IMR-90 (cell line): ENCODE measurements at regions not wholly inside any gene's neighbourhood (a gene's known extent, or its start where the extent isn't known, plus 50 kb on each side); places are given as distances from the start of the nearest gene placed in this dataset.

Experiments used
- ATAC-seq: fragments of 200-7000 bp; cut with Tn5 transposase; 2 replicates; pipeline ENCODE4 v1.9.1; 2020; ENCODE audit warnings: low read depth, mild to moderate bottlenecking, moderate library complexity
- BruUV-seq: library from RNA; stranded (reverse); fragments of 400-500 nt; replicated peaks from 2 replicates; lab custom pipeline; 2021; lab: Mats Ljungman, UMichigan
- CTCF ChIA-PET: fragments of 300-600 bp; formaldehyde crosslinking; extraction: SDS; loops from one replicate; lab custom pipeline; 2021; ENCODE audit warnings: antibody characterized with exemption; lab: Yijun Ruan, JAX
- POLR2A ChIA-PET: fragments of 300-600 bp; sonication (Branson Sonifier 250); formaldehyde crosslinking; loops from one replicate; lab custom pipeline; 2022; ENCODE audit warnings: antibody characterized with exemption; ENCODE audit not compliant: unreplicated experiment; lab: Charles Lee
- DNase-seq: peaks from one replicate; pipeline ENCODE4 v3.0.0; 2013
- H2AFZ ChIP-seq: replicated peaks from 2 replicates; pipeline ENCODE3; 2013; ENCODE audit warnings: low read length, mild to moderate bottlenecking; ENCODE audit not compliant: poor library complexity
- H2AK5ac ChIP-seq: 2 replicates; pipeline ENCODE4 v1.6.1; 2013; ENCODE audit warnings: low read depth, low read length, inconsistent platforms
- H2AK9ac ChIP-seq: replicated peaks from 2 replicates; pipeline ENCODE3; 2013; ENCODE audit warnings: mild to moderate bottlenecking, low read depth, low read length, moderate library complexity; ENCODE audit not compliant: poor library complexity
- H2BK120ac ChIP-seq: 2 replicates; pipeline ENCODE4 v1.6.1; 2013; ENCODE audit warnings: low read depth, low read length, inconsistent platforms
- H2BK15ac ChIP-seq: 3 replicates; pipeline ENCODE4 v1.6.1; 2013; ENCODE audit warnings: low read depth, low read length, inconsistent platforms
- H2BK20ac ChIP-seq: 2 replicates; pipeline ENCODE4 v1.6.1; 2013; ENCODE audit warnings: low read depth, mild to moderate bottlenecking, inconsistent platforms, low read length, moderate library complexity
- H2BK5ac ChIP-seq: 2 replicates; pipeline ENCODE4 v1.6.1; 2013; ENCODE audit warnings: mild to moderate bottlenecking, low read depth, low read length, inconsistent platforms; ENCODE audit not compliant: poor library complexity, severe bottlenecking
- H3K14ac ChIP-seq: replicated peaks from 2 replicates; pipeline ENCODE4 v1.6.1; 2013; ENCODE audit warnings: low read depth, low read length, inconsistent platforms
- H3K18ac ChIP-seq: 2 replicates; pipeline ENCODE4 v1.6.1; 2013; ENCODE audit warnings: low read depth, low read length, control low read depth
- H3K23ac ChIP-seq: 2 replicates; pipeline ENCODE4 v1.6.1; 2013; ENCODE audit warnings: low read depth, low read length, inconsistent platforms
- H3K27ac ChIP-seq: 2 replicates; pipeline ENCODE4 v1.5.1; 2013; ENCODE audit warnings: mild to moderate bottlenecking, control low read depth, low read length; ENCODE audit not compliant: insufficient read depth
- H3K27me3 ChIP-seq: 2 replicates; pipeline ENCODE4 v1.6.1; 2013; ENCODE audit warnings: low read length; ENCODE audit not compliant: control insufficient read depth, insufficient read depth
- H3K36me3 ChIP-seq: 2 replicates; pipeline ENCODE4 v1.6.1; 2013; ENCODE audit warnings: low read length, mixed read lengths; ENCODE audit not compliant: control insufficient read depth, insufficient read depth
- H3K4ac ChIP-seq: 2 replicates; pipeline ENCODE4 v1.6.1; 2013; ENCODE audit warnings: low read depth, low read length, inconsistent platforms
- H3K4me1 ChIP-seq: 2 replicates; pipeline ENCODE4 v1.6.1; 2013; ENCODE audit warnings: low read length, mixed read lengths; ENCODE audit not compliant: control insufficient read depth, insufficient read depth
- H3K4me2 ChIP-seq: 2 replicates; pipeline ENCODE4 v1.6.1; 2013; ENCODE audit warnings: low read depth, mild to moderate bottlenecking, control low read depth, low read length, moderate library complexity
- H3K4me3 ChIP-seq: 2 replicates; pipeline ENCODE4 v1.5.1; 2013; ENCODE audit warnings: low read depth, mild to moderate bottlenecking, control low read depth, low read length, moderate library complexity; ENCODE audit not compliant: insufficient read depth
- H3K56ac ChIP-seq: 2 replicates; pipeline ENCODE4 v1.6.1; 2013; ENCODE audit warnings: low read length, inconsistent platforms; ENCODE audit not compliant: insufficient read depth; ENCODE audit errors: extremely low read depth
- H3K79me1 ChIP-seq, 2 experiments: 2 replicates each; pipeline ENCODE4 v1.6.1; 2013; ENCODE audit warnings: low read length in 2 of 2, inconsistent platforms in 1 of 2, low read depth in 1 of 2
- H3K9ac ChIP-seq: 2 replicates; pipeline ENCODE4 v1.6.1; 2013; ENCODE audit warnings: low read depth, low read length, control low read depth
- H3K9me1 ChIP-seq: 2 replicates; pipeline ENCODE4 v1.6.1; 2013; ENCODE audit warnings: low read length, inconsistent platforms; ENCODE audit not compliant: insufficient read depth
- H3K9me3 ChIP-seq: 2 replicates; pipeline ENCODE4 v1.6.1; 2013; ENCODE audit warnings: low read length; ENCODE audit not compliant: control insufficient read depth, insufficient read depth
- H4K20me1 ChIP-seq: 2 replicates; pipeline ENCODE4 v1.6.1; 2013; ENCODE audit warnings: low read length, inconsistent platforms; ENCODE audit not compliant: insufficient read depth
- H4K5ac ChIP-seq: 2 replicates; pipeline ENCODE4 v1.6.1; 2013; ENCODE audit warnings: mild to moderate bottlenecking, low read depth, low read length, control low read depth
- H4K8ac ChIP-seq, 2 experiments: 2 replicates each; pipeline ENCODE4 v1.6.1; 2013; ENCODE audit warnings: low read depth in 2 of 2, low read length in 2 of 2, control low read depth in 1 of 2, inconsistent platforms in 1 of 2
- H4K91ac ChIP-seq: 2 replicates; pipeline ENCODE4 v1.6.1; 2013; ENCODE audit warnings: low read depth, low read length, inconsistent platforms; ENCODE audit not compliant: insufficient read depth
- BHLHE40 ChIP-seq: fragments of 150-350 bp; IDR thresholded peaks from 2 replicates; pipeline ENCODE4 v1.6.1; 2016; ENCODE audit warnings: mild to moderate bottlenecking, low read depth, low read length
- CHD1 ChIP-seq: IDR thresholded peaks from 2 replicates; pipeline ENCODE4 v1.6.1; 2012; ENCODE audit warnings: low read depth, low read length, improper control_type of control experiment
- NFE2L2 ChIP-seq: fragments of 150-350 bp; IDR thresholded peaks from 2 replicates; pipeline ENCODE4 v1.6.1; 2016; ENCODE audit warnings: low read depth, mild to moderate bottlenecking, low read length
- SMC3 ChIP-seq: fragments of 150-350 bp; IDR thresholded peaks from 2 replicates; pipeline ENCODE4 v1.6.1; 2016; ENCODE audit warnings: low read depth, mild to moderate bottlenecking, antibody characterized with exemption, low read length, moderate library complexity
- WGBS, 2 experiments: methylation state at CpG; one replicate each; pipeline versions ENCODE4 v1.1.5 to v1.1.7; 2013; ENCODE audit warnings: missing lambda C conversion rate in 2 of 2; ENCODE audit not compliant: insufficient read length in 1 of 2; ENCODE audit errors: extremely low coverage in 2 of 2; 5-methylcytosine and 5-hydroxymethylcytosine counted together
- dilution Hi-C: fragments of 300-500 bp; cut with HindIII; formaldehyde crosslinking; loops from one replicate; pipeline ENCODE4 v1.14.3; 2018; ENCODE audit warnings: low sequenced_read_pairs; ENCODE audit not compliant: unreplicated experiment
- in situ Hi-C: fragments of 300-500 bp; cut with MboI; formaldehyde crosslinking; loops from 3 replicates; pipeline ENCODE4 v1.14.3; 2019; ENCODE audit warnings: low sequenced_read_pairs, inconsistent platforms, mixed read lengths
- intact Hi-C: fragments of 100-400 bp; cut with micrococcal nuclease; formaldehyde crosslinking; loops from 2 replicates; pipeline ENCODE4 v1.10.0; 2022

DNA sequence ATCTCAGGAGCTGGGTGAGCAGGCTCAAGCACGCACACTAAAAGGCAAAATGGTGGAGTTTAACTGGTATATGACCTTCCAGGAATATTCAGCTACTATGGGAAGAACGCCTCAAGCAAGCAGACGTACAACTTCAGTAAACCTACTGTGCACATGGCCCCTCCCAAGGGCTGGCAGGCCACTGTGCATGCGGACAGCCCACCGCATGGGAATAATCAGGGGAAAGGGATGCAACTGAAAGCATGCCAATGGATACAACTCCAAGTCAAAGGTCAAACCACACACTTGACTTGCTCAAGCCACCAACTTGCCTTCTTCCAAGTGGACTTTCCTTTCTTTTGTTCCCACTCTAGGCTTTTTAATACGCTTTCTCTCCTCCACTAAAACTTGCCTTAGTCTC lies 121.6 kb upstream of the SNTG2 start:
- H3K27ac ChIP-seq, result no peak overlapping the region
- H3K79me1 ChIP-seq, result no peaks in the 10 kb centered on the region
- intact Hi-C loops (no loop called here), in situ Hi-C loops (no loop called here), dilution Hi-C loops (no loop called here)
- H3K4me3 ChIP-seq, result no peak overlapping the region
- CTCF ChIA-PET, result no interaction called here
- no peaks in the 10 kb centered on the region for H3K4me1 ChIP-seq
- H2AK5ac ChIP-seq, result no peak overlapping the region
- no peak overlapping the region for H4K5ac ChIP-seq
- no peak overlapping the region for H3K9ac ChIP-seq
- no peaks in the 10 kb centered on the region for H3K27me3 ChIP-seq
- no peak overlapping the region for H3K23ac ChIP-seq
- H3K36me3 ChIP-seq, result no peaks in the 10 kb centered on the region
- no peak overlapping the region for H2BK20ac ChIP-seq
- no peak overlapping the region for H4K91ac ChIP-seq
- H2AFZ ChIP-seq, result no peak overlapping the region
- no peak overlapping the region for H3K4ac ChIP-seq
- H2BK15ac ChIP-seq, result no peak overlapping the region
- BruUV-seq, result no TSS peak
- no peak overlapping the region for H3K14ac ChIP-seq
- H3K9me3 ChIP-seq, result peaks cover 20% of the 10 kb centered on the region
- H2BK5ac ChIP-seq, result no peak overlapping the region
- DNase-seq (no peak), ATAC-seq (no peak)
- 43% methylated on average over 1 of the region's 6 CpGs; no CpG with 5 or more reads in 1 of the 2 experiments for WGBS, 2 experiments
- H3K4me2 ChIP-seq, result no peak overlapping the region
- H3K9me1 ChIP-seq, result no peaks in the 10 kb centered on the region
- H2AK9ac ChIP-seq, result no peak overlapping the region
- no peaks in the 10 kb centered on the region for H4K20me1 ChIP-seq
- no peak overlapping the region for H4K8ac ChIP-seq
- H3K56ac ChIP-seq, result no peak overlapping the region
- TF ChIP-seq NFE2L2 (no peak), SMC3 (no peak), BHLHE40 (no peak), CHD1 (no peak)
- POLR2A ChIA-PET, result no interaction called here
- no peak overlapping the region for H2BK120ac ChIP-seq
- H3K18ac ChIP-seq, result no peak overlapping the region
